M059J (cell line): ENCODE measurements at regions not wholly inside any gene's neighbourhood (a gene's known extent, or its start where the extent isn't known, plus 50 kb on each side); places are given as distances from the start of the nearest gene placed in this dataset.

Source experiments
- DNase-seq: peaks from one replicate; pipeline ENCODE4 v3.0.0-alpha.2; 2012; ENCODE audit warnings: low read depth

GRCh38 chr2:59019566-59020159 lies 778.5 kb upstream of the FANCL start:
- DNase-seq: no peak

- no peak for DNase-seq
Measured at GRCh38 chr2:59018737-59019136, 777.6 kb upstream of the FANCL start.

GRCh38 chr2:59015027-59015426 lies 773.9 kb upstream of the FANCL start:
- no peak for DNase-seq

GRCh38 chr2:59012971-59013370 lies 771.8 kb upstream of the FANCL start:
- no peak for DNase-seq

DNA sequence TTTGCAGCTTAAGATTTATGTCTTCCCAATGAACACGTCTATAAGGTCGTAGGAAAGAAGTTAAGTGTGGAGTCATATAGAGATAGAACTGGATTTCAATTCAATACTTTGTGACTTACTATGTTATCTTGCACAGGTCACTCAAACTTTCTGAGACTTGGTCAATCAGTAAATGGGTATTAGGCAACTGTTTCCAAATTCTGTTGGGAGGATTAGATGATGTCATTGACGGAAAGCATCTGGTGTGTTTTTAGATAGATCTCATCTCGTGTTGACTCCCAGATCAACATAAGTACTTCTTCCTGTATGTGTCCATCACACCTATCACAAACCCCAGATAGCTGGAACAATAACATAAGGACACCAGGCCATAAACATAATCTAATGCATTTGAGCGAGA lies 771.1 kb upstream of the FANCL start:
- DNase-seq: no peak

DNA sequence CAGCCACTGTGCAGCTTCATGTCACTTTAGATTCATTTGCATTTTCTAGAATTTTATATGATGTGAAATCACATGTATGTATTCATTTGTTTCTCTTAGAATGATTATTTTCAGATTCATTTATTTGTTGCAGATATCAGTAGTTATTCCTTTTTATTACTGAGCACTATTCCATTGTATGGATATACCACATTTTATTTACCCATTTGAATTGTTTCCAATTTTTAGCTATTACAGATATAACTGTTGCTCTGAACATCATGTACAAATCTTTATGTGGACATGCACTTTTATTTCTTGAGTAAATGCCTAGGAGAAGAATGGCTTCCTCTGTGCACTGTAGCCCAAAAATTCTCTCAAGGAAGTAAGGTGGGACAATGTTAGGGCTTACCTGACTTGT lies 767.8 kb upstream of the FANCL start:
- DNase-seq: no peak

GRCh38 chr2:59005836-59006615 lies 764.9 kb upstream of the FANCL start:
- no peak for DNase-seq

DNA sequence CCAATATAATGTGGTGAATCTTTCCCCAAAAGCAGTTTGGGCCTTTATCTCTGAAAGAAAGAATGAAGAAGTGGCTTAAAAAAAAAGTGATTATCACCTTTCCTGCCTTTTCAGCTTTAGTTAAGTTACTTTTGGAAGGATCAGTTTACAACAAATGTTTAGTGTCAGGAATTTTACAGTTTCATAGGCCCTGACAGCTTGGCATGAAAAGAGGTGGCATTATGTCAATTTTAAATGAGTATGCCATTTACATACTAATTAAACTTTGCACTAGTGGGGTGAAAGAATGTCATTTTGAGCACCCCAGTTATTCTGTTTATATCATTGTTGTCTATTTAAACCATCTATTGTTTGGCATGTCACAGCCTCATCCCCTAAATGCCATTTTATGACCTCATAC lies 763.5 kb upstream of the FANCL start:
- DNase-seq: no peak

DNA sequence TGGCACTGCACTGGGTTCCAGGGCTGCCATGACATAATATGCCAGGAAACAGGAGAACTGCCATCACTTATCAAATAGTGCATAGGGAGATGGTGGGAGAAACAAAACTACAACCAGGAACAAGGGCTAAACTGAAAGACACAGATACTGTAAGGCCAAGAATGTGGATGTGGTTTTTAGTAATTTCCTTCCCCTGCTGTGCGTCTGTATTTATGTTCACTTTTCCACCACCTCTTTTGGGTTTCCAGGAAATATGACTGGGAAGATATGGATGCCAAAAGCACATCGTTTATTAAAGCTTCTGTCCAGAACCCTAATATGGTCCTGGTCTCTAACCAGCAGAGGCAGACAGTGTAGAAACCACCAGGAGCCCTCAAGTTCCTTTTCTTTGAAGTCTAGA lies 759.7 kb upstream of the FANCL start:
- DNase-seq: no peak

DNA sequence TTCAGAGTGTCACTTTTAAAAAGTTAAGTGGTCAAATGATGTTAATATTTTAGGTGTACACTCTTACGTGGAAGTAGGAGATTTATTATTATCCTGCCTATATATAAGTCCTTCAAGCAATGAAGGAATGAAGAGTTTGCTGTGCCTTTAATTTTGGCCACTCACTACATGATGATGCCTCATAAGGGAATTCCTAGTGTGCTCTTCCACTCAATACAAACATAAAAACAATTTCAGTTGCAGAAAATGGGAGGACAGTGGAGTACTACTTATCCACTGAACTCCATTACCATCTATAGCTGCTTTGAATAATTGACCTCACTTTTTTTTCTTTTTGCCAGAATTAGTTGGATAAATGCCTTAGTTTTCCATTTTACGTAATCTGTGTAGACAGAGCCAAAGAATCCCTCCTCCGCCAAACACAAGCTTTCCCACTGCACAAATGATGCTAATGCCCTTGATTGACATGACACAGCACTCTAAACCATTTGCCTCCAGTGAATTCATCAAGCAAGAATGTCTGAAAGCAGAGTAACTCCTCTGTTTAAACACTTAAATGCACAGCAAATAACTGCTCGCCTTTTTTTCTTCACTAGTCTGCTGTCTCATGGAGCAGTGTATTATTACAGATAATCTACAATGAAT lies 751.1 kb upstream of the FANCL start:
- no peak for DNase-seq

DNA sequence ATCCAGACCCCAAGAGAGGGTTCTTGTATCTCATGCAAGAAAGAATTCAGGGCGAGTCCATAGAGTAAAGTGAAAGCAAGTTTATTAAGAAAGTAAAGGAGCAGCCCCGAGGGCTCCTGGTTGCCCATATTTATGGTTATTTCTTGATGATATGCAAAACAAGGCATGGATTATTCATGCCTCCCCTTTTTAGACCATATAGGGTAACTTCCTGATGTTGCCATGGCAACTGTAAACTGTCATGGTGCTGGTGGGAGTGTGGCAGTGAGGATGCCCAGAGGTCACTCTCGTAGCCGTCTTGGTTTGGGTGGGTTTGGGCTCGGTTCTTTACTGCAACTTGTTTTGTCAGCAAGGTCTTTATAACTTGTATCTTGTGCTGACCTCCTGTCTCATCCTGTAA lies 750.2 kb upstream of the FANCL start:
- no peak for DNase-seq

DNA sequence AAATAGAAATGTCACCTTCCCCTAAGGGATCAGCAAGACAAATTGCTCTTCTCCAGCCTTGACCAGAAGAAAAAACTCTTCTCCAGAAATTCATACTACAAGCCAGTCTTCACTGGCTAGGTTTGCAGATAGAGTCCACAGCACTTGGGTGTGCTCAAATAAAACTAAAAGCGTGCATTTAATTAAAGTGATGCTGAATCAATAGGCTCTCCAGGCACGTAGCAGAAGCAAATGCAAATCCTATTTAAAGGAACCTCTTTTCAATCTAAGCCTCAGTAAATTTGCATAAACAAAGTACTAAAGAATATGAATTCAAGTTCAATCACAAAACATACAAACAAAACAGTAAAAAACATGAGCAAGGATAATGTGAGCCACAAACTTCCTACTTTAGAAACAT lies 744.4 kb upstream of the FANCL start:
- DNase-seq: no peak

GRCh38 chr2:58984731-58985130 lies 743.6 kb upstream of the FANCL start:
- DNase-seq: no peak

GRCh38 chr2:58983111-58983510 lies 742.0 kb upstream of the FANCL start:
- DNase-seq: no peak

- no peak for DNase-seq
Measured at GRCh38 chr2:58981237-58981636, 740.1 kb upstream of the FANCL start.

- no peak for DNase-seq
Measured at GRCh38 chr2:58976375-58977071, 735.4 kb upstream of the FANCL start.

- no peak for DNase-seq
Measured at GRCh38 chr2:58974881-58975280, 733.8 kb upstream of the FANCL start.

GRCh38 chr2:58974426-58974825 lies 733.3 kb upstream of the FANCL start:
- no peak for DNase-seq

- no peak for DNase-seq
Measured at GRCh38 chr2:58973811-58974281, 732.7 kb upstream of the FANCL start.

- DNase-seq: no peak
Measured at GRCh38 chr2:58972737-58973136, 731.6 kb upstream of the FANCL start.

DNA sequence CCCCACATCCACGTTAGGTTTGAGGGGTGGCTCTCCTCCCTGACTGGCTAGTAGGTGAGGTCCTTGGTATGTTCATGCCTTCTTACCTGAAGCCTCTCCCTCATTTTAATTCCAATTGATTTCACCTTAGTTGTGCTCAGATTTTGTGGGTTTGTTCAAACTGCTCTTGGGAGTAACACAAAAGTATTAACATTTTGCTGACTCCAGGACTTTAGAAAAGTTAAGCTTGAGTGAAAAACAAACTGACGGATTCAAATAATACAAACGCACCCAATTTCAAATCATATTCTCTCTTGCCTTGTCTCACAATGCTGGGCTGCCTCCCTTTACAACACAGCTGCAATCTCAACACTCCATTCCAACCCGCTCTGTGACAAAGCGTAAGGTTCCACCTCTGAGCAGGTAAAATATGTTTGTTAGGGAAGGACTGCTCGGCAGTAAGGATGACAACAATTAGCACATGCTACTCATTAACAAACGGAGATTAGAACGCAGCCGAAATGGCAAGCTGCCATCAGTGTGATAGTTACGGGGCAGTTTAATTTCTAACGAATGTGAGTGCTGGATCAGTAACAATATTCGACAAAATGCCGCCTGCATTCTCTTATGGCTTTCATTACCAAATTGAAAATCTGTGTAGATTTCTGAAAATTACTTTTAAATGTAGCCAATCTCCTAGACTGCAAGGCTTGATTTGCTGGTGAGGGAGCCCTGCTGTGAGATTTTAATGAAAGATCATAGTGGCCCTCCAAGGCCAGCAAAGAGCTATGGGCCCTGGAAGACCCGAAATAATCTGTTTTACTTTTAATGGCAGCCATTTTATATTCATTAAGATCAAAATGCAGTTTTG lies 730.6 kb upstream of the FANCL start:
- DNase-seq: no peak

GRCh38 chr2:58970365-58970764 lies 729.2 kb upstream of the FANCL start:
- no peak for DNase-seq
